ENCODE measurements at regions not wholly inside any gene's neighbourhood (a gene's known extent, or its start where the extent isn't known, plus 50 kb on each side); places are given as distances from the start of the nearest gene placed in this dataset.

- Mint-ChIP-seq H3K27ac (no peak overlapping the region), H3K4me1 (no peaks in the 10 kb centered on the region), H3K4me3 (no peak overlapping the region), H3K27me3 (ENCODE audit: insufficient read depth, low read depth, poor library complexity) (no peaks in the 10 kb centered on the region), H3K36me3 (ENCODE audit: low read depth) (no peaks in the 10 kb centered on the region), H3K9me3 (peaks cover 17% of the 10 kb centered on the region)
- Histone ChIP-seq H2AFZ (no peak overlapping the region), H3K9me2 (ENCODE audit: insufficient read depth) (peaks cover 7% of the 10 kb centered on the region), H3K79me2 (replicated peaks; ENCODE audit: insufficient read depth) (no peaks in the 10 kb centered on the region), H4K20me1 (replicated peaks; ENCODE audit: insufficient read depth) (no peaks in the 10 kb centered on the region), H3K4me1 (ENCODE audit: insufficient read depth) (no peaks in the 10 kb centered on the region), H3K27ac (ENCODE audit: low read depth) (no peak overlapping the region), H3K36me3 (ENCODE audit: insufficient read depth) (no peaks in the 10 kb centered on the region; the same call in 1 of the 2 replicates), H3K27me3 (ENCODE audit: insufficient read depth) (no peaks in the 10 kb centered on the region), H3K4me2 (no peak overlapping the region), H3F3A (replicated peaks; ENCODE audit: low read depth) (no peaks in the 10 kb centered on the region), H3K4me3 (no peak overlapping the region)
- TF ChIP-seq NANOG (IDR thresholded peaks at IDR 0.05; ENCODE audit: borderline replicate concordance) (no peak), POLR2AphosphoS5 (IDR thresholded peaks at IDR 0.05; ENCODE audit: low read depth) (no peak), CREB1 (CRISPR knock-in tag; IDR thresholded peaks at IDR 0.05; ENCODE audit: low read depth) (no peak), EZH2 (IDR thresholded peaks at IDR 0.05; ENCODE audit: low read depth, unreplicated experiment) (no peak), REST (IDR thresholded peaks at IDR 0.05; ENCODE audit: unreplicated experiment) (no peak), ZNF114 (CRISPR knock-in tag; IDR thresholded peaks at IDR 0.05) (no peak), EZH2phosphoT487 (IDR thresholded peaks at IDR 0.05; ENCODE audit: unreplicated experiment) (no peak), JUNB (IDR thresholded peaks at IDR 0.05; ENCODE audit: unreplicated experiment) (no peak), STAT1 (IDR thresholded peaks at IDR 0.05; ENCODE audit: unreplicated experiment) (no peak)
- ATAC-seq (no peak), DNase-seq (ENCODE audit: low spot score) (no peak)
Observed at GRCh38 chr20:11182720-11183119, 508.9 kb upstream of the JAG1 start.

GRCh38 chr20:11186301-11187008, 512.7 kb upstream of the JAG1 start:
- H3K4me3 Mint-ChIP-seq: no peak overlapping the region
- H3K27ac ChIP-seq (ENCODE audit: low read depth): no peak overlapping the region
- no peak overlapping the region for H3K27ac Mint-ChIP-seq
- no peaks in the 10 kb centered on the region for H3K36me3 Mint-ChIP-seq (ENCODE audit: low read depth)
- TF ChIP-seq EZH2 (IDR thresholded peaks at IDR 0.05; ENCODE audit: low read depth, unreplicated experiment) (no peak), CTCF (conservative IDR thresholded peaks at IDR 0.05; ENCODE audit: low read depth in 2 of 2) (no peak)
- H3K4me1 ChIP-seq (ENCODE audit: insufficient read depth): no peaks in the 10 kb centered on the region
- no peaks in the 10 kb centered on the region; the same call in 1 of the 2 replicates for H3K9me2 ChIP-seq (ENCODE audit: insufficient read depth)
- peaks cover 3% of the 10 kb centered on the region; the same call in 2 of the 3 replicates for H3K9me3 Mint-ChIP-seq
- H4K20me1 ChIP-seq (replicated peaks; ENCODE audit: insufficient read depth): no peaks in the 10 kb centered on the region
- no peak overlapping the region for H3K4me2 ChIP-seq
- H3K4me3 ChIP-seq: no peak overlapping the region
- no peaks in the 10 kb centered on the region for H3K36me3 ChIP-seq (ENCODE audit: insufficient read depth)
- H3F3A ChIP-seq (replicated peaks; ENCODE audit: low read depth): no peaks in the 10 kb centered on the region
- no peak overlapping the region for H2AFZ ChIP-seq
- DNase-seq (ENCODE audit: low spot score): no peak
- H3K27me3 ChIP-seq (ENCODE audit: insufficient read depth): no peaks in the 10 kb centered on the region
- no peaks in the 10 kb centered on the region for H3K79me2 ChIP-seq (replicated peaks; ENCODE audit: insufficient read depth)
- no peak for ATAC-seq
- no peaks in the 10 kb centered on the region for H3K4me1 Mint-ChIP-seq
- no peaks in the 10 kb centered on the region for H3K27me3 Mint-ChIP-seq (ENCODE audit: insufficient read depth, low read depth, poor library complexity)

All from GM23338 (cell line).